A549 (cell line): ENCODE measurements at regions not wholly inside any gene's neighbourhood (a gene's known extent, or its start where the extent isn't known, plus 50 kb on each side); places are given as distances from the start of the nearest gene placed in this dataset.

ENCODE experiments used
- CEBPB ChIP-seq, 2 experiments: fragments of >200 bp in 1 of 2; sonication (Bioruptor Twin) in 1 of 2; formaldehyde crosslinking in 1 of 2; IDR thresholded peaks; 2 replicates each; pipeline ENCODE4 v1.6.1; 2012 to 2016
- EP300 ChIP-seq, 2 experiments: fragments of >200 bp; sonication (Bioruptor Twin); formaldehyde crosslinking; IDR thresholded peaks; 2 replicates in 1 of 2; 3 replicates in 1 of 2; pipeline ENCODE4 v1.6.1; 2016 to 2017
- MAFK ChIP-seq: fragments of 450-650 bp; IDR thresholded peaks from 2 replicates; pipeline ENCODE4 v1.6.1; 2014; ENCODE audit not compliant: partially characterized antibody
- MAX ChIP-seq: IDR thresholded peaks from 2 replicates; pipeline ENCODE4 v1.6.1; 2012
- POLR2A ChIP-seq: IDR thresholded peaks from 2 replicates; pipeline ENCODE4 v1.6.1; 2012; ENCODE audit warnings: mild to moderate bottlenecking, low read length
- POLR2AphosphoS2 ChIP-seq: conservative IDR thresholded peaks from 2 replicates; pipeline ENCODE4 v1.6.1; 2012; ENCODE audit warnings: low read length, improper control_type of control experiment, inconsistent platforms
- REST ChIP-seq: fragments of 200-600 bp; sonication (generic); IDR thresholded peaks from 2 replicates; pipeline ENCODE4 v1.6.1; 2016; ENCODE audit warnings: antibody characterized with exemption, mild to moderate bottlenecking, moderate library complexity
- USF2 ChIP-seq: fragments of 450-650 bp; IDR thresholded peaks from 2 replicates; pipeline ENCODE4 v1.6.1; 2014; ENCODE audit warnings: antibody characterized with exemption
- ZFP36 ChIP-seq: fragments of 450-650 bp; IDR thresholded peaks from 2 replicates; pipeline ENCODE4 v1.6.1; 2014; ENCODE audit warnings: borderline replicate concordance; ENCODE audit not compliant: partially characterized antibody
- TF ChIP-seq, protein P1 (sequence below): fragments of >200 bp; sonication (Bioruptor Twin); formaldehyde crosslinking; IDR thresholded peaks from 3 replicates; pipeline ENCODE4 v1.5.1; 2016

DNA sequence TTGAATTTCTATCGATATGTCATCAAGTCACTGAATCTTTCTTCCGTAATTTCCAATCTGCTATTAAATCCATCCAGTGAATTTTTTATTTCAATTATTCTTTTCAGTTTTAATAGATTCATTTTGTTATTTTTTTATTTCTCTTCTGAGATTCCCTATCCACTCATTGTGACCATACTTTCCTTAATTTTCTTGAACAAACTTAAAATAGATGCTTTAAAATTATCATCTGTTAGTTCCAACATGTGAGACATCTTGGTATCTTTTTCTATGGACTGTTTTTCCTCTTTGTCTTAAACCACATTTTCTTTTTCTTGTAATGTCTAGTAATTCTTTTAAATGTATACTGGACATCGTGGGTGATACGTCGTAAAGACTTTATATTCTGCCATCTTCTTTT, 236.6 kb upstream of the TLE3 start:
- TF ChIP-seq MAX: no peak
- no peak for TF ChIP-seq REST
- TF ChIP-seq MAFK: no peak
- TF ChIP-seq, protein P1, sequence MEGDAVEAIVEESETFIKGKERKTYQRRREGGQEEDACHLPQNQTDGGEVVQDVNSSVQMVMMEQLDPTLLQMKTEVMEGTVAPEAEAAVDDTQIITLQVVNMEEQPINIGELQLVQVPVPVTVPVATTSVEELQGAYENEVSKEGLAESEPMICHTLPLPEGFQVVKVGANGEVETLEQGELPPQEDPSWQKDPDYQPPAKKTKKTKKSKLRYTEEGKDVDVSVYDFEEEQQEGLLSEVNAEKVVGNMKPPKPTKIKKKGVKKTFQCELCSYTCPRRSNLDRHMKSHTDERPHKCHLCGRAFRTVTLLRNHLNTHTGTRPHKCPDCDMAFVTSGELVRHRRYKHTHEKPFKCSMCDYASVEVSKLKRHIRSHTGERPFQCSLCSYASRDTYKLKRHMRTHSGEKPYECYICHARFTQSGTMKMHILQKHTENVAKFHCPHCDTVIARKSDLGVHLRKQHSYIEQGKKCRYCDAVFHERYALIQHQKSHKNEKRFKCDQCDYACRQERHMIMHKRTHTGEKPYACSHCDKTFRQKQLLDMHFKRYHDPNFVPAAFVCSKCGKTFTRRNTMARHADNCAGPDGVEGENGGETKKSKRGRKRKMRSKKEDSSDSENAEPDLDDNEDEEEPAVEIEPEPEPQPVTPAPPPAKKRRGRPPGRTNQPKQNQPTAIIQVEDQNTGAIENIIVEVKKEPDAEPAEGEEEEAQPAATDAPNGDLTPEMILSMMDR: no peak
- no peak for TF ChIP-seq POLR2A
- no peak for TF ChIP-seq CEBPB (IDR thresholded peaks at IDR 0.05)
- no peak for TF ChIP-seq EP300 (IDR thresholded peaks at IDR 0.05)
- no peak for TF ChIP-seq USF2
- TF ChIP-seq POLR2AphosphoS2: no peak
- no peak for TF ChIP-seq ZFP36
